ENCODE measurements at regions not wholly inside any gene's neighbourhood (a gene's known extent, or its start where the extent isn't known, plus 50 kb on each side); places are given as distances from the start of the nearest gene placed in this dataset.

DNA sequence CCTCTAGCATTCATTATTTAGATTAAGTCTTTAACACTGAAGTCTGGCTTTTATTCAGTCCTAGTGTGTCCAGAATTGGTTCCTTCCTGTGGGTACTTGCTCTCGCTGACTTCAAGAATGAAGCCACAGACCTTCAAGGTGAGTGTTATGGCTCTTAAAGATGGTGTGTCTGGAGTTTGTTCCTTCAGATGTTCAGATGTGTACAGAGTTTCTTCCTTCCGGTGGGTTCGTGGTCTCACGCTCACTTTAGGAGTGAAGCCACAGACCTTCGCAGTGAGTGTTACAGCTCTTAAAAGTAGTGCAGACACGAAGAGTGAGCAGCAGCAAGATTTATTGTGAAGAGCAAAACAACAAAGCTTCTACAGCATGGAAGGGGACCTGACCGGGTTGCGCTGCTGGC, 860.6 kb downstream of the STIM2 start:
- WGBS (ENCODE audit: low lambda C conversion rate), result 53% methylated on average over 8 of the region's 8 CpGs
- no peaks in the 10 kb centered on the region for H3K9me3 ChIP-seq
- H2AFZ ChIP-seq (ENCODE audit: low read depth), result no peak overlapping the region
- H3K4me2 ChIP-seq, result no peak overlapping the region
- no peaks in the 10 kb centered on the region for H3K27me3 ChIP-seq (ENCODE audit: insufficient read depth)
- POLR2A ChIA-PET, result no interaction called here
- CTCF ChIA-PET, result no interaction called here
- H3F3A ChIP-seq (replicated peaks; ENCODE audit: insufficient read depth), result no peaks in the 10 kb centered on the region
- no peak for DNase-seq
- no peaks in the 10 kb centered on the region for H3K9me2 ChIP-seq
- no peaks in the 10 kb centered on the region for H3K36me3 ChIP-seq (replicated peaks in 1 of 2; ENCODE audit: control insufficient read depth in 1 of 2, insufficient read depth in 2 of 2, low read length in 1 of 2)
- H3K79me2 ChIP-seq (ENCODE audit: insufficient read depth), result no peaks in the 10 kb centered on the region
- H4K20me1 ChIP-seq (ENCODE audit: insufficient read depth), result no peaks in the 10 kb centered on the region
- TF ChIP-seq NRF1 (IDR thresholded peaks at IDR 0.05; ENCODE audit: low read depth, low read length), result no peak
- TF ChIP-seq CHD2 (IDR thresholded peaks at IDR 0.05; ENCODE audit: low read length, partially characterized antibody), result no peak
- no peak for TF ChIP-seq ELF1 (IDR thresholded peaks at IDR 0.05)
- no peak for TF ChIP-seq RFX5 (IDR thresholded peaks at IDR 0.05; ENCODE audit: low read length)
- TF ChIP-seq YY1 (IDR thresholded peaks at IDR 0.05; ENCODE audit: low read depth), result no peak
- TF ChIP-seq TAF1 (IDR thresholded peaks at IDR 0.05; ENCODE audit: borderline replicate concordance, low read depth, low read length), result no peak
- no peak for TF ChIP-seq SIN3A (IDR thresholded peaks at IDR 0.05; ENCODE audit: borderline replicate concordance, low read depth, low read length)
- TF ChIP-seq TCF12 (IDR thresholded peaks at IDR 0.05), result no peak
- no peak for TF ChIP-seq USF1 (IDR thresholded peaks at IDR 0.05; ENCODE audit: borderline replicate concordance, low read depth)
- no peak overlapping the region for H3K9ac ChIP-seq
- no peak overlapping the region for H3K4me3 ChIP-seq (ENCODE audit: low read depth in 2 of 2, low read length in 1 of 2)
- H3K4me1 ChIP-seq (ENCODE audit: control insufficient read depth in 1 of 2, insufficient read depth in 2 of 2, low read depth in 1 of 2, low read length in 1 of 2), result no peaks in the 10 kb centered on the region
- no peak overlapping the region for H3K27ac ChIP-seq (ENCODE audit: low read depth in 2 of 2, low read length in 1 of 2)

- DNase-seq, result no peak
- WGBS (ENCODE audit: low lambda C conversion rate), result 2% methylated on average over 3 of the region's 3 CpGs
These were observed 868.3 kb downstream of the STIM2 start for GRCh38 chr4:27728892-27729291.

More at GRCh38 chr4:27728892-27729291, 868.3 kb downstream of the STIM2 start:
- no peaks in the 10 kb centered on the region for H3K36me3 ChIP-seq (replicated peaks in 1 of 2; ENCODE audit: control insufficient read depth in 1 of 2, insufficient read depth in 2 of 2, low read length in 1 of 2)
- H3K4me2 ChIP-seq, result no peak overlapping the region
- H3K9me2 ChIP-seq, result no peaks in the 10 kb centered on the region
- CTCF ChIA-PET, result no interaction called here
- H3K79me2 ChIP-seq (ENCODE audit: insufficient read depth), result no peaks in the 10 kb centered on the region
- POLR2A ChIA-PET, result no interaction called here
- no peak overlapping the region for H2AFZ ChIP-seq (ENCODE audit: low read depth)
- no peaks in the 10 kb centered on the region for H3K27me3 ChIP-seq (ENCODE audit: insufficient read depth)
- no peak overlapping the region for H3K4me3 ChIP-seq (ENCODE audit: low read depth in 2 of 2, low read length in 1 of 2)
- no peaks in the 10 kb centered on the region for H3K4me1 ChIP-seq (ENCODE audit: control insufficient read depth in 1 of 2, insufficient read depth in 2 of 2, low read depth in 1 of 2, low read length in 1 of 2)
- TF ChIP-seq USF1 (IDR thresholded peaks at IDR 0.05; ENCODE audit: borderline replicate concordance, low read depth) (no peak), IRF3 (IDR thresholded peaks at IDR 0.05; ENCODE audit: low read depth, low read length) (no peak), RFX5 (IDR thresholded peaks at IDR 0.05; ENCODE audit: low read length) (no peak), ELF1 (IDR thresholded peaks at IDR 0.05) (no peak), GABPA (IDR thresholded peaks at IDR 0.05; ENCODE audit: low read depth) (no peak), NFIC (IDR thresholded peaks at IDR 0.05; ENCODE audit: borderline replicate concordance) (no peak), GATA2 (CRISPR knock-in tag; IDR thresholded peaks at IDR 0.05) (no peak), YY1 (IDR thresholded peaks at IDR 0.05; ENCODE audit: low read depth) (no peak), SIN3A (IDR thresholded peaks at IDR 0.05; ENCODE audit: borderline replicate concordance, low read depth, low read length) (no peak), FOXM1 (IDR thresholded peaks at IDR 0.05; ENCODE audit: low read depth) (no peak), MEF2A (IDR thresholded peaks at IDR 0.05; ENCODE audit: borderline replicate concordance, low read depth) (no peak), TCF12 (IDR thresholded peaks at IDR 0.05) (no peak), EZH2phosphoT487 (IDR thresholded peaks at IDR 0.05; ENCODE audit: borderline replicate concordance, low read depth) (no peak), RCOR1 (IDR thresholded peaks at IDR 0.05; ENCODE audit: low read length) (no peak), ZBTB33 (IDR thresholded peaks at IDR 0.05; ENCODE audit: borderline replicate concordance, low read depth) (no peak), POLR2AphosphoS5 (IDR thresholded peaks at IDR 0.05; ENCODE audit: low read depth, low read length) (no peak)
- TF ChIP-seq, protein P1, sequence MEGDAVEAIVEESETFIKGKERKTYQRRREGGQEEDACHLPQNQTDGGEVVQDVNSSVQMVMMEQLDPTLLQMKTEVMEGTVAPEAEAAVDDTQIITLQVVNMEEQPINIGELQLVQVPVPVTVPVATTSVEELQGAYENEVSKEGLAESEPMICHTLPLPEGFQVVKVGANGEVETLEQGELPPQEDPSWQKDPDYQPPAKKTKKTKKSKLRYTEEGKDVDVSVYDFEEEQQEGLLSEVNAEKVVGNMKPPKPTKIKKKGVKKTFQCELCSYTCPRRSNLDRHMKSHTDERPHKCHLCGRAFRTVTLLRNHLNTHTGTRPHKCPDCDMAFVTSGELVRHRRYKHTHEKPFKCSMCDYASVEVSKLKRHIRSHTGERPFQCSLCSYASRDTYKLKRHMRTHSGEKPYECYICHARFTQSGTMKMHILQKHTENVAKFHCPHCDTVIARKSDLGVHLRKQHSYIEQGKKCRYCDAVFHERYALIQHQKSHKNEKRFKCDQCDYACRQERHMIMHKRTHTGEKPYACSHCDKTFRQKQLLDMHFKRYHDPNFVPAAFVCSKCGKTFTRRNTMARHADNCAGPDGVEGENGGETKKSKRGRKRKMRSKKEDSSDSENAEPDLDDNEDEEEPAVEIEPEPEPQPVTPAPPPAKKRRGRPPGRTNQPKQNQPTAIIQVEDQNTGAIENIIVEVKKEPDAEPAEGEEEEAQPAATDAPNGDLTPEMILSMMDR (IDR thresholded peaks at IDR 0.05), result no peak
- H3F3A ChIP-seq (replicated peaks; ENCODE audit: insufficient read depth), result no peaks in the 10 kb centered on the region
- H4K20me1 ChIP-seq (ENCODE audit: insufficient read depth), result no peaks in the 10 kb centered on the region
- H3K9me3 ChIP-seq, result no peaks in the 10 kb centered on the region
- H3K9ac ChIP-seq, result no peak overlapping the region
- H3K27ac ChIP-seq (ENCODE audit: low read depth in 2 of 2, low read length in 1 of 2), result no peak overlapping the region

Measured in SK-N-SH (cell line).